ENCODE measurements at regions not wholly inside any gene's neighbourhood (a gene's known extent, or its start where the extent isn't known, plus 50 kb on each side); places are given as distances from the start of the nearest gene placed in this dataset.
"Not testable (repeated sequence)": the region's sequence is repeated elsewhere in the genome, so short reads cannot be mapped to it uniquely, and the experiment has no call there.

GRCh38 chr13:46472384-46472783, 80.6 kb upstream of the LRCH1 start:
- ChIA-PET POLR2A (ENCODE audit: low non-redundant PET) (no interaction called here), CTCF (no interaction called here)
- H3K27ac ChIP-seq = no peak overlapping the region
- no peak for TF ChIP-seq CTCF (conservative IDR thresholded peaks at IDR 0.05; ENCODE audit: low read depth)
- DNase-seq (ENCODE audit: low spot score) = no peak

- CTCF ChIA-PET = interaction anchor here (0.6 kb wide), 1 partner anchor 413 kb away, joined by 3 read pairs; no protein-coding TSS in a partner anchor
- H3K27ac ChIP-seq; DNase-seq (ENCODE audit: low spot score); POLR2A ChIA-PET (ENCODE audit: low non-redundant PET): not testable (repeated sequence)
These were observed 82.6 kb upstream of the RUBCNL start for GRCh38 chr13:46469699-46470098.

- POLR2A ChIA-PET (ENCODE audit: low non-redundant PET) = no interaction called here
- TF ChIP-seq CTCF (conservative IDR thresholded peaks at IDR 0.05; ENCODE audit: low read depth) = no peak
- no peak overlapping the region for H3K27ac ChIP-seq
- CTCF ChIA-PET = interaction anchor here (0.6 kb wide), 2 partner anchors 414 to 1177 kb away, joined by 3 to 4 read pairs; no protein-coding TSS in a partner anchor
- no peak for DNase-seq (ENCODE audit: low spot score)
These were observed 81.8 kb upstream of the RUBCNL start for GRCh38 chr13:46468570-46469463.

- CTCF ChIA-PET; POLR2A ChIA-PET (ENCODE audit: low non-redundant PET); DNase-seq (ENCODE audit: low spot score): not testable (repeated sequence)
These were observed 80.6 kb upstream of the RUBCNL start for GRCh38 chr13:46467694-46468093.

GRCh38 chr13:46466074-46466473, 79.0 kb upstream of the RUBCNL start:
- H3K27ac ChIP-seq; DNase-seq (ENCODE audit: low spot score); POLR2A ChIA-PET (ENCODE audit: low non-redundant PET); CTCF ChIA-PET: not testable (repeated sequence)

More at GRCh38 chr13:46467694-46468093, 80.6 kb upstream of the RUBCNL start:
- H3K27ac ChIP-seq = not testable (repeated sequence)

- no peak for DNase-seq (ENCODE audit: low spot score)
- POLR2A ChIA-PET (ENCODE audit: low non-redundant PET) = no interaction called here
- CTCF ChIA-PET = no interaction called here
- no peak overlapping the region for H3K27ac ChIP-seq
- TF ChIP-seq CTCF (conservative IDR thresholded peaks at IDR 0.05; ENCODE audit: low read depth) = no peak
These were observed 76.7 kb upstream of the RUBCNL start for GRCh38 chr13:46463719-46464118.

- POLR2A ChIA-PET (ENCODE audit: low non-redundant PET); DNase-seq (ENCODE audit: low spot score); CTCF ChIA-PET; H3K27ac ChIP-seq: not testable (repeated sequence)
These were observed 73.2 kb upstream of the RUBCNL start for GRCh38 chr13:46460223-46460622.

GRCh38 chr13:46457255-46457654, 70.2 kb upstream of the RUBCNL start:
- H3K27ac ChIP-seq; CTCF ChIA-PET; DNase-seq (ENCODE audit: low spot score); POLR2A ChIA-PET (ENCODE audit: low non-redundant PET): not testable (repeated sequence)

- POLR2A ChIA-PET (ENCODE audit: low non-redundant PET); CTCF ChIA-PET; H3K27ac ChIP-seq; DNase-seq (ENCODE audit: low spot score): not testable (repeated sequence)
These were observed 68.9 kb upstream of the RUBCNL start for GRCh38 chr13:46455924-46456323.

GRCh38 chr13:46451145-46451544, 64.1 kb upstream of the RUBCNL start:
- DNase-seq (ENCODE audit: low spot score); H3K27ac ChIP-seq; POLR2A ChIA-PET (ENCODE audit: low non-redundant PET); CTCF ChIA-PET: not testable (repeated sequence)

- POLR2A ChIA-PET (ENCODE audit: low non-redundant PET); H3K27ac ChIP-seq; CTCF ChIA-PET; DNase-seq (ENCODE audit: low spot score): not testable (repeated sequence)
These were observed 62.9 kb upstream of the RUBCNL start for GRCh38 chr13:46449949-46450348.

- POLR2A ChIA-PET (ENCODE audit: low non-redundant PET); H3K27ac ChIP-seq; DNase-seq (ENCODE audit: low spot score); CTCF ChIA-PET: not testable (repeated sequence)
These were observed 61.1 kb upstream of the RUBCNL start for GRCh38 chr13:46448148-46448547.

GRCh38 chr13:46437808-46438404, 50.9 kb upstream of the RUBCNL start:
- CTCF ChIA-PET; H3K27ac ChIP-seq; POLR2A ChIA-PET (ENCODE audit: low non-redundant PET); DNase-seq (ENCODE audit: low spot score): not testable (repeated sequence)
